ENCODE measurements at regions not wholly inside any gene's neighbourhood (a gene's known extent, or its start where the extent isn't known, plus 50 kb on each side); places are given as distances from the start of the nearest gene placed in this dataset.
"Not testable (repeated sequence)": the region's sequence is repeated elsewhere in the genome, so short reads cannot be mapped to it uniquely, and the experiment has no call there.

DNA sequence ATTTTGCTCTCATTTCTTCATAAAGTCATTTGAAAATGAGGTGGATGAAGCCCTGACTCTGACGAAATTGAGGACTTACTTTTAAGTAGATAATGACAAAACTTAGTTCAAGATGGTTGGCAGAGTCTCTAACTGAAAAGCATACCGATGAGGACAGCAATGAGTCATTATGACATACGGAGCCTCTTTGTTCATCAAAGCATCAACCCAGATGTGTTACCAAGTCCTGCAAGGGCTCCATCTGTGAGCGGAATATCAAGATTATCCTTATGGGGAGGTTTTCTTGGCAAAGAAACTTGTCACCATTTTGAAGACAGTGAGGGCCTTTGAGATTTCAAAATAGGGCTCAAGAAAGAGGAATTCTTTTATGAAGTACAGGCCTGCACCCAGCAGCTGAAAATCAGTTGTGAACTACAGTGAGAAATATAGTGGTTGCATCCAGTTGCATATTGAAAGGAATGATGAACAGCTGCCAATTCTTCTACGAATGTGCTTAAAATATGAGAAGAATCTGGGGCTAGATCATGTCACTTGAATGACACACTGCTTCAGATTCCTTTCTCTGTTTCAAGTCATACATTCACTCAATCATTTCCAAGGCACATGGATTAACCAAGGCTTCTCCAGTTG lies 86.6 kb upstream of the SLC24A2 start:
- DNase-seq (ENCODE audit: low spot score): no peak

DNA sequence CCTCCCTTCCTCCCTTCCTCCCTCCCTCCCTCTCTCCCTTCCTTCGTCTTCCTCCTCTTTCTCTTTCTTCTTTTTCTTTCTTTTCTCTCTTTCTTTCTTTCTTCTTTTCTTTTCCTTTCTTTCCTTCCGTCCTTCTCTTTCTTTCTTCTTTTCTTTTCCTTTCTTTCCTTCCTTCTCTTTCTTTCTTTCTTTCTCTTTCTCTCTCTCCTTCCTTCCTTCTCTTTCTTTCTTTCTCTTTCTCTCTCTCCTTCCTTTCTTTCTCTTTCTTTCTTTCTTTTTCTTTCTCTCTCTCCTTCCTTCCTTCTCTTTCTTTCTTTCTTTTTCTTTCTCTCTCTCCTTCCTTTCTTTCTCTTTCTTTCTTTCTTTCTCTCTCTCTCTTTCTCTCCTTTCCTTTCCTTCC lies 84.4 kb upstream of the SLC24A2 start:
- DNase-seq (ENCODE audit: low spot score): not testable (repeated sequence)

DNA sequence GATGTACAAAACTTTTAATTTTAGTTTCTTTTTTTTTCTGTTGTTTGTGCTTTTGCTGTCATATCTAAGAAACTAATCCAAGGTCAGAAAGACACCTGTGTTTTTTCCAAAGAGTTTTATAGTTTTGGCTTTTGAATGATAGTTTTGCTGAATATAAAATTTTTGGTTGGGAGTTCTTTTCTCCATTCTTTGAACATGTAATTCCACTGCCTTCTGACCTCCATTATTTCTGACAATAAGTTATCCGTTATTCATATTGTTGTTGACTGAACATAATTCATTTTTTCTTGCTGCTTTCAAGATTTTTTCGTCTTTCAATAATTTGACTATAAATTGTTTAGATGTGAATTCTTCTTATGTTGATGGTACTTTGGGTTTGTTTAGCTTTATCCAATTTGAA lies 82.2 kb upstream of the SLC24A2 start:
- DNase-seq (ENCODE audit: low spot score): no peak

DNA sequence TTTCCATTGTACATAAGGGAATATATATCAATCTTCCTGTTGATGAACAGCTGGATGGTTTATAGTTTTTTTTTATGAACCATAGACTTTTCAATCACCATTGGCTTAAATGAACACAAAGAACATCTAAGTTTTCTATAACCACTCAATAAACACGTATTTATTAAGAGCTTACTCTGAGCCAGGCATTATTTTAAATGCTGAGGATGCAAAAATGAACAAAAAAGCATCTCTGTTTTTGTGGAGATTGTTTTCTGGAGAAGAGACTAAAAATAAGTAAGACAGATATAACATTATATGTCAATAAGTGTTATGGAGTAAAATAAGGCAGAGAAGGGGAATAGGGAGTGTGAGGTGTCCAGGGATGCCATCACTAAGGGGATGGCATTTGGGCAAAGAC lies 52.1 kb upstream of the SLC24A2 start:
- DNase-seq (ENCODE audit: low spot score): no peak

Data from HuH-7 (cell line).